ENCODE measurements at regions not wholly inside any gene's neighbourhood (a gene's known extent, or its start where the extent isn't known, plus 50 kb on each side); places are given as distances from the start of the nearest gene placed in this dataset.

- DNase-seq, result no peak
These were observed 1334.5 kb upstream of the ADGRB3 start for GRCh38 chr6:67300430-67301040.

- no peak for DNase-seq
These were observed 1342.9 kb upstream of the ADGRB3 start for GRCh38 chr6:67292169-67292568.

- DNase-seq, result no peak
These were observed 1347.5 kb upstream of the ADGRB3 start for GRCh38 chr6:67287566-67287965.

GRCh38 chr6:67285770-67286495 is 1349.1 kb upstream of the ADGRB3 start:
- no peak for DNase-seq

GRCh38 chr6:67277312-67277711 is 1357.8 kb upstream of the ADGRB3 start:
- DNase-seq, result no peak

- no peak for DNase-seq
These were observed 1368.8 kb upstream of the ADGRB3 start for GRCh38 chr6:67265996-67266921.

GRCh38 chr6:67252663-67253062 is 1382.4 kb upstream of the ADGRB3 start:
- no peak for DNase-seq

GRCh38 chr6:67248077-67248476 is 1387.0 kb upstream of the ADGRB3 start:
- no peak for DNase-seq

GRCh38 chr6:67244037-67244436 is 1391.0 kb upstream of the ADGRB3 start:
- no peak for DNase-seq

- no peak for DNase-seq
These were observed 1397.8 kb upstream of the ADGRB3 start for GRCh38 chr6:67237277-67237676.

GRCh38 chr6:67231092-67231491 is 1404.0 kb upstream of the ADGRB3 start:
- DNase-seq, result no peak

- no peak for DNase-seq
These were observed 1410.1 kb upstream of the ADGRB3 start for GRCh38 chr6:67224989-67225388.

- no peak for DNase-seq
These were observed 1413.9 kb upstream of the ADGRB3 start for GRCh38 chr6:67221226-67221625.

GRCh38 chr6:67219346-67219745 is 1415.7 kb upstream of the ADGRB3 start:
- DNase-seq, result no peak

GRCh38 chr6:67212584-67212983 is 1422.5 kb upstream of the ADGRB3 start:
- DNase-seq, result no peak

GRCh38 chr6:67210450-67210849 is 1424.6 kb upstream of the ADGRB3 start:
- DNase-seq, result no peak

- no peak for DNase-seq
These were observed 1433.5 kb upstream of the ADGRB3 start for GRCh38 chr6:67201563-67201962.

- no peak for DNase-seq
These were observed 1434.3 kb upstream of the ADGRB3 start for GRCh38 chr6:67200626-67201403.

GRCh38 chr6:67199425-67199824 is 1435.7 kb upstream of the ADGRB3 start:
- DNase-seq, result no peak

GRCh38 chr6:67190733-67191132 is 1444.3 kb upstream of the ADGRB3 start:
- DNase-seq, result no peak

- DNase-seq, result no peak
These were observed 1450.7 kb upstream of the ADGRB3 start for GRCh38 chr6:67184405-67184804.

GRCh38 chr6:67175101-67175500 is 1460.0 kb upstream of the ADGRB3 start:
- no peak for DNase-seq

GRCh38 chr6:67165606-67166005 is 1458.6 kb upstream of the EYS start:
- no peak for DNase-seq

All from SHP77 treated with DMSO at 0.1 percent for 48 hours (cell line).